ENCODE measurements at regions not wholly inside any gene's neighbourhood (a gene's known extent, or its start where the extent isn't known, plus 50 kb on each side); places are given as distances from the start of the nearest gene placed in this dataset.

GRCh38 chr3:20769430-20769829, 583.4 kb upstream of the SGO1 start:
- H3K27me3 ChIP-seq = no peaks in the 10 kb centered on the region
- WGBS, 2 donors = 42 to 59% methylated on average over 4 of the region's 4 CpGs
- H3K4me3 ChIP-seq = no peak overlapping the region
- H3K36me3 ChIP-seq (ENCODE audit: low read depth, missing control alignments) = no peaks in the 10 kb centered on the region
- H3K27ac ChIP-seq = no peak overlapping the region
- intact Hi-C loops (cut with DNase I; ENCODE audit: low total_unique reads) = no loop called here
- no peaks in the 10 kb centered on the region for H3K4me1 ChIP-seq
- no peak for DNase-seq
- no peak for TF ChIP-seq POLR2A (IDR thresholded peaks at IDR 0.05)
- TF ChIP-seq, protein P1, sequence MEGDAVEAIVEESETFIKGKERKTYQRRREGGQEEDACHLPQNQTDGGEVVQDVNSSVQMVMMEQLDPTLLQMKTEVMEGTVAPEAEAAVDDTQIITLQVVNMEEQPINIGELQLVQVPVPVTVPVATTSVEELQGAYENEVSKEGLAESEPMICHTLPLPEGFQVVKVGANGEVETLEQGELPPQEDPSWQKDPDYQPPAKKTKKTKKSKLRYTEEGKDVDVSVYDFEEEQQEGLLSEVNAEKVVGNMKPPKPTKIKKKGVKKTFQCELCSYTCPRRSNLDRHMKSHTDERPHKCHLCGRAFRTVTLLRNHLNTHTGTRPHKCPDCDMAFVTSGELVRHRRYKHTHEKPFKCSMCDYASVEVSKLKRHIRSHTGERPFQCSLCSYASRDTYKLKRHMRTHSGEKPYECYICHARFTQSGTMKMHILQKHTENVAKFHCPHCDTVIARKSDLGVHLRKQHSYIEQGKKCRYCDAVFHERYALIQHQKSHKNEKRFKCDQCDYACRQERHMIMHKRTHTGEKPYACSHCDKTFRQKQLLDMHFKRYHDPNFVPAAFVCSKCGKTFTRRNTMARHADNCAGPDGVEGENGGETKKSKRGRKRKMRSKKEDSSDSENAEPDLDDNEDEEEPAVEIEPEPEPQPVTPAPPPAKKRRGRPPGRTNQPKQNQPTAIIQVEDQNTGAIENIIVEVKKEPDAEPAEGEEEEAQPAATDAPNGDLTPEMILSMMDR (IDR thresholded peaks at IDR 0.05) = no peak
- no peaks in the 10 kb centered on the region for H3K9me3 ChIP-seq

DNA sequence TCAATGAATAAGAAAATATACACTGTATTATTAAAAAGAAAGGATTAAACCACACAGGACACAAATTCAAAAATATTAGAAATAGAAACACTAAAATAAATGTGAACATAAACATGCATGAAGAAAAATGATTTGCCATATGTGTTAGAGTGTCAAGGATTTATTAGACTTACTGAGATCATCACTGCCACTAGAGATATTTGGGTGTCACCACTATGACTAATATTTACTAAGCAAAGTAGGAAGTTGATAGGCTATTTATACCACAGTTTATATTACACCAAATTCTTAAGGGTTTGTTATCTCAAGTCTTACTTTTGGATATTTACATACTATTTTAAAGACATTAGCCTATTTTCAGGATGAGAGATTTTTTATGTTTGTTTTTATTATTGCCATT, 575.0 kb upstream of the SGO1 start:
- no peaks in the 10 kb centered on the region for H3K4me1 ChIP-seq
- no peaks in the 10 kb centered on the region for H3K9me3 ChIP-seq
- H3K27ac ChIP-seq = no peak overlapping the region
- no peaks in the 10 kb centered on the region for H3K36me3 ChIP-seq (ENCODE audit: low read depth, missing control alignments)
- DNase-seq = no peak
- no peak for TF ChIP-seq POLR2A (IDR thresholded peaks at IDR 0.05)
- TF ChIP-seq, protein P1 (IDR thresholded peaks at IDR 0.05) = no peak
- H3K4me3 ChIP-seq = no peak overlapping the region
- intact Hi-C loops (cut with DNase I; ENCODE audit: low total_unique reads) = no loop called here
- no peaks in the 10 kb centered on the region for H3K27me3 ChIP-seq

GRCh38 chr3:20752416-20752815, 566.4 kb upstream of the SGO1 start:
- 60 to 89% methylated on average over 1 of the region's 1 CpG for WGBS, 2 donors
- no peak overlapping the region for H3K27ac ChIP-seq
- no peak overlapping the region for H3K4me3 ChIP-seq
- no peak for DNase-seq
- TF ChIP-seq, protein P1 (IDR thresholded peaks at IDR 0.05) = no peak
- no peak for TF ChIP-seq POLR2A (IDR thresholded peaks at IDR 0.05)
- H3K9me3 ChIP-seq = no peaks in the 10 kb centered on the region
- no peaks in the 10 kb centered on the region for H3K27me3 ChIP-seq
- no peaks in the 10 kb centered on the region for H3K4me1 ChIP-seq
- intact Hi-C loops (cut with DNase I; ENCODE audit: low total_unique reads) = no loop called here
- H3K36me3 ChIP-seq (ENCODE audit: low read depth, missing control alignments) = no peaks in the 10 kb centered on the region

GRCh38 chr3:20751296-20751695, 565.3 kb upstream of the SGO1 start:
- H3K36me3 ChIP-seq (ENCODE audit: low read depth, missing control alignments) = no peaks in the 10 kb centered on the region
- no peak for DNase-seq
- no peaks in the 10 kb centered on the region for H3K4me1 ChIP-seq
- no peaks in the 10 kb centered on the region for H3K27me3 ChIP-seq
- TF ChIP-seq POLR2A (IDR thresholded peaks at IDR 0.05) = no peak
- TF ChIP-seq, protein P1 (IDR thresholded peaks at IDR 0.05) = no peak
- WGBS, 2 donors = 64 to 73% methylated on average over 4 of the region's 4 CpGs
- H3K9me3 ChIP-seq = no peaks in the 10 kb centered on the region
- H3K4me3 ChIP-seq = no peak overlapping the region
- intact Hi-C loops (cut with DNase I; ENCODE audit: low total_unique reads) = no loop called here
- H3K27ac ChIP-seq = no peak overlapping the region

DNA sequence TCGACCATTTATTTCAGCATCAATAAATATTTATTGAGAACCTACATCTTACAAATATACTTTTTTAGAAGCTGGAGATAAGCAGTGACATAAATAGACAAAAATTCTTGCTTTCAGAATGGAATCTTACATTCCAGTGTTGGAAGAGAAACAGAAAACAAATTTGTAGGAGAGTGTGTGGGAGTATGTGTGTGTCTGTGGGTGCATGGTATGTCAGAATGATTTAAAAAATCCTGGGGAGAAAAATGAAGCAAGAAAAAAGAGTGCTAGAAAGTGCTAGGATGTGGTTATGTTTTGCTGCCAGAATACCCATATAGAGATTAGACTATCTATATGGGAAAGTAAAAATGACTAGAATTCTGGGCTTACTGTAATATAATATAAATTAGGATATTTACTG, 561.7 kb upstream of the SGO1 start:
- H3K27me3 ChIP-seq = no peaks in the 10 kb centered on the region
- TF ChIP-seq, protein P1 (IDR thresholded peaks at IDR 0.05) = no peak
- TF ChIP-seq POLR2A (IDR thresholded peaks at IDR 0.05) = no peak
- H3K4me1 ChIP-seq = peaks cover 3% of the 10 kb centered on the region
- no peak overlapping the region for H3K4me3 ChIP-seq
- no peak overlapping the region for H3K27ac ChIP-seq
- WGBS, 2 donors = 50 to 66% methylated on average over 1 of the region's 1 CpG
- intact Hi-C loops (cut with DNase I; ENCODE audit: low total_unique reads) = no loop called here
- no peaks in the 10 kb centered on the region for H3K36me3 ChIP-seq (ENCODE audit: low read depth, missing control alignments)
- no peaks in the 10 kb centered on the region for H3K9me3 ChIP-seq
- no peak for DNase-seq

All from testis (tissue), 2 donors.